ENCODE measurements at regions not wholly inside any gene's neighbourhood (a gene's known extent, or its start where the extent isn't known, plus 50 kb on each side); places are given as distances from the start of the nearest gene placed in this dataset.
A peak's percentile ranks its signal among the peaks of the same experiment; 100 is the strongest.

DNA sequence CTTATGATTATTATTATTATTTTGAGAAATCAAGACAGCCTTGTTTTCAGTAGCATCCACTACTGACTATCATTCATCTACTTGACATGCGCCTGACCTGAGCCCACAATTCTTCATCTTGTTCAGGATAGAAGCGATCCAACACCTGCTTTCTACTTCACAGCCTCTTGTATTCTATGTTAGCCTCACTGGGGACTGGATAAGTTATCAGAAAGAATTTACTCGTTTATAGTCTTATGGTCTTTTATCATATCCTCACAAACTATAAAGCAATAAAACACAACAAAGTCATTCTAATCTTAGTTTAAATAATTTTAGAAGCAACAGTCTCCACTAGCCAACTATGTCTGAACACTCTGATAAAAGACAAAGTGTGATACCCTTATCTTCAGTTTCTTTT, 436.0 kb upstream of the ARGLU1 start:
- Mint-ChIP-seq H3K4me1 (no peaks in the 10 kb centered on the region), H3K36me3 (no peaks in the 10 kb centered on the region), H3K27me3 (no peaks in the 10 kb centered on the region), H3K4me3 (no peak overlapping the region), H3K27ac (no peak overlapping the region), H3K9me3 (peaks cover 0 to 7% (median 0%) of the 10 kb centered on the region in 7 donors)
- ATAC-seq (ENCODE audit: low read depth in 2 of 2) = no peak
- no peak for DNase-seq

DNA sequence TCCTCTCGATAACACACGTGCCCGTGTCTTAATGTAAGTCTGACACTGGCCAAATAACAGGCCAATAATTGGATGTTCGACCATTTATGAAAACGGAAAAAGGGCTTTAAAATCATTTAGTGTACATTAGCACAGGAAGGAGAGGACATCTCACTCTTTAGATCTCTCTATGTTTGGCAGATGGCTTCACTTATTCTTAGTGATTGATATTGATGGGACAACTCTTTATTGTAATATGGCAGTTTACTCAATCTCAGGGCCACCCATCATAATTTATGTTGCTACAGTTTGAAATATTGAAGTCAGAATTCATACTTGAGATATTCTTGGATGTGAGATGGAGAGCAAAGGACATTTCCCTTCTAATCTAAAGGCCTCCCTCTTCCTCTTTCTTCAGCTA, 430.7 kb upstream of the ARGLU1 start:
- H3K36me3 Mint-ChIP-seq = no peaks in the 10 kb centered on the region
- no peak for DNase-seq
- no peak overlapping the region for H3K27ac Mint-ChIP-seq
- peaks cover 0 to 5% (median 0%) of the 10 kb centered on the region in 3 donors for H3K4me1 Mint-ChIP-seq
- no peak overlapping the region for H3K4me3 Mint-ChIP-seq
- peaks cover 0 to 10% (median 0%) of the 10 kb centered on the region in 7 donors for H3K9me3 Mint-ChIP-seq
- no peaks in the 10 kb centered on the region for H3K27me3 Mint-ChIP-seq
- ATAC-seq (ENCODE audit: low read depth in 2 of 2) = no peak

DNA sequence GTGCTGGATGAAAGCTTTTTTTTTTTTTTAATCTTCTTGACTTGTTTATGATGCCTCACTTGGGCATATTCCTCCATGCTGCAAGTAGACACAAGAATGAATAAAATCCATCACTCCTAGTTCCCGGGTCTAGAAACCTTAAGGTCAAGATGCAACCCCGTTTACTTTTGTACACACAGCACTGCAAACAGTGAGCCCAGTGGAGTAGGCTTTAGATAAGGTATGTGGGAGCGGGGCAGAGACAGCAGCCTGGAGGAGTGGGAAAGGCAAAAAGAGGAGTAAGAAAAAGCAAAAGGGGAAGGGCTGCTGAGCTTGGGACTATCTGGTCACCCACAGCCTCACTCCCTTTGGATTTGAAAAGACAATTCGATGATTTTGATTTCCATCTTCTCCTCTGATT, 429.8 kb upstream of the ARGLU1 start:
- Mint-ChIP-seq H3K36me3 (no peaks in the 10 kb centered on the region), H3K4me3 (no peak overlapping the region), H3K4me1 (peaks cover 0 to 5% (median 0%) of the 10 kb centered on the region in 3 donors), H3K27ac (no peak overlapping the region), H3K9me3 (peaks cover 0 to 10% (median 2%) of the 10 kb centered on the region in 7 donors), H3K27me3 (no peaks in the 10 kb centered on the region)
- no peak for DNase-seq
- ATAC-seq (ENCODE audit: low read depth in 2 of 2) = no peak

DNA sequence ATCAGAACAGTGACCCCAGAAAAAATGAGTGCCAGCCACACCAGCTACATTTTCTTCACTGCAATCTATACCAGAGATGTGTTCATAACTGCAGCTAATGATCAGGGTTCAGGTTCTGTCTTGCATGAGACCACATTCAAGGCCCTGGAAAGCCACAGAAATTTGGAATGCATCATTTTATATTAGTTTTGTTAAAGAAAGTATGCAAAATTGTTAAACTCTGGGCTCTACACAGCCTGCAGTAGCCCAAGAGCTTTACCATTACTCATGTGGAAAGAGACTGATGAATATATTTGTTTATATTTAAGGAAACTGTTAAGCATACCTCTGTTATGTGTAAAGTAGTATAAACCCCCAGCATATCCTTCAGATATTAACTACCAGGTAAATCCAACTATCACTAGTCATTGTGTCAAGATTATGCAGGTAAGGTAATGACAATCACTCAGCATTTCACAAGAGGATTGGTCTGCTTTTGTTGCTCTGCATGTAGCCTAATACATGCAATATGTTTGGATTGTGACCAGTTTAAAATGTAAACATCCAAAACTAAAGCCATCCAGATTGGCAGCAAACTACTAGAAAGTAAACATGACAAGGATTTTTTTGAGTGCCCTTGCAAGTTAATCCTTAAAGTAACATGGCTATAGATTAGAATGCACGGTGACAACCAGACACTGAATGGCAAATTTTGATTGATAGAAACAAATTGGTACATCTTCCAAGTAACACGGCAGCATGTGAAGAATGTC, 429.1 kb upstream of the ARGLU1 start:
- Mint-ChIP-seq H3K36me3 (no peaks in the 10 kb centered on the region), H3K27me3 (no peaks in the 10 kb centered on the region), H3K4me3 (peak overlapping the region in 1 of 8 donors; percentile 12), H3K4me1 (peaks cover 0 to 5% (median 0%) of the 10 kb centered on the region in 3 donors), H3K27ac (no peak overlapping the region), H3K9me3 (peaks cover 0 to 10% (median 2%) of the 10 kb centered on the region in 7 donors)
- no peak for DNase-seq
- ATAC-seq (ENCODE audit: low read depth in 2 of 2) = no peak

DNA sequence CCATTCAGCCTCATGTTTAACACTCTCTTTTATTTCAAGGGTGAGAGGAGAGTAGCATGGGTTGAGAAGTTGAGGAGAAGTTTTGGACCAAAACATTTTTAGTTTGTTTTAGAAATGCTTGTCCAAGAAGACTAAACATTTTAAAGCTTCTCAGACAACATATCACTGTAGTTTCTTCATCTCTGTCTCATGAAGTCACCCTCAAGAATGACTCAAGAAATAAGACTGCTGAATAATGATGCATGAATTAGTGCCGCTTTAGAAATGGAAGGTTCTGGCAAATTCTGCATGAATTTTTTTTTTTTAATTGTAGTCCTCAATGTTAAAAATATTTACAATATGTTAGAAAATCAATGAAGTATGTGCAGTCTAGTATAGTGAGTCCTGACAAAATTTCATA, 422.7 kb upstream of the ARGLU1 start:
- DNase-seq = no peak
- Mint-ChIP-seq H3K27ac (no peak overlapping the region), H3K36me3 (no peaks in the 10 kb centered on the region), H3K4me3 (no peak overlapping the region), H3K9me3 (peaks cover 0 to 8% (median 0%) of the 10 kb centered on the region in 7 donors), H3K27me3 (no peaks in the 10 kb centered on the region), H3K4me1 (peaks cover 0 to 8% (median 6%) of the 10 kb centered on the region in 3 donors)
- no peak for ATAC-seq (ENCODE audit: low read depth in 2 of 2)

DNA sequence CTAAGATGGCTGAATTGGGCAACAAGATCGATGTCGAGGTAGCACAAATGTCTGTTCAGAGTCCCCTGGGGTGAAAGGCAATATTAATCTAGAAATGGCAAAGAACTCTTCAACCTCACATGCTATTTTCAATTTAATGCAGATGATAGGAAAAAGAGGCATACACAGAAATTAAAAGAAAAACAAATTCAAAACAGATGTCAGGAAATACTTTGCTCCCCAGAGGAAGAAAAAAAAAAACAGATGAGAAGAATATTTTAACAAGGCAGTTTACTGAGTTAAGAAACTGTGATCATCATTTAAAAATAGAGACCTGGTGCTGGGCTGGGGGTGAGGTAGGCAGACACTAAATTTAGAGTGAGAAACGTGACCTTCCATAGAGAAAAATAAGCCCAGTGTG, 421.9 kb upstream of the ARGLU1 start:
- H3K4me1 Mint-ChIP-seq = peaks cover 0 to 8% (median 6%) of the 10 kb centered on the region in 3 donors
- no peak for ATAC-seq (ENCODE audit: low read depth in 2 of 2)
- H3K36me3 Mint-ChIP-seq = no peaks in the 10 kb centered on the region
- DNase-seq = no peak
- no peak overlapping the region for H3K27ac Mint-ChIP-seq
- peaks cover 0 to 8% (median 0%) of the 10 kb centered on the region in 7 donors for H3K9me3 Mint-ChIP-seq
- no peak overlapping the region for H3K4me3 Mint-ChIP-seq
- no peaks in the 10 kb centered on the region for H3K27me3 Mint-ChIP-seq

DNA sequence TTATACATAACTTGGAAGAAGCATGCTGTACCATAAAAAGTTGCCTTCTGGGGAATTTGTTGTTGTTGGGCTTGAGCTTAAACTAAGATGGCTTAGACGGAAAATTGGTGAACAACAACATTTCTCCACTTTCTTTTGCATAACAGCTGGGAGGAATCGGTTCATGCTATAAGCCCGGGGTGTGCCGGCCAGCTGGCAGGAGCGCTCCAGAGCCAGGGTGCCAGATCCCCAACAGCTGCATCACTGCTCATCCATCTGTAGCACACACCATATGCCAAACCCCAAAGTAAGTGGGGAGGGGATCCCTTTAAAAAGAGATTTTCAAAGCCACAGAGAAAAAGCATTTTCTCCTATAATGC, 419.5 kb upstream of the ARGLU1 start:
- no peak for ATAC-seq (ENCODE audit: low read depth in 2 of 2)
- no peak overlapping the region for H3K4me3 Mint-ChIP-seq
- H3K27me3 Mint-ChIP-seq = no peaks in the 10 kb centered on the region
- H3K36me3 Mint-ChIP-seq = no peaks in the 10 kb centered on the region
- H3K27ac Mint-ChIP-seq = no peak overlapping the region
- peaks cover 0 to 5% (median 0%) of the 10 kb centered on the region in 7 donors for H3K9me3 Mint-ChIP-seq
- DNase-seq = no peak
- peaks cover 0 to 8% (median 6%) of the 10 kb centered on the region in 3 donors for H3K4me1 Mint-ChIP-seq

DNA sequence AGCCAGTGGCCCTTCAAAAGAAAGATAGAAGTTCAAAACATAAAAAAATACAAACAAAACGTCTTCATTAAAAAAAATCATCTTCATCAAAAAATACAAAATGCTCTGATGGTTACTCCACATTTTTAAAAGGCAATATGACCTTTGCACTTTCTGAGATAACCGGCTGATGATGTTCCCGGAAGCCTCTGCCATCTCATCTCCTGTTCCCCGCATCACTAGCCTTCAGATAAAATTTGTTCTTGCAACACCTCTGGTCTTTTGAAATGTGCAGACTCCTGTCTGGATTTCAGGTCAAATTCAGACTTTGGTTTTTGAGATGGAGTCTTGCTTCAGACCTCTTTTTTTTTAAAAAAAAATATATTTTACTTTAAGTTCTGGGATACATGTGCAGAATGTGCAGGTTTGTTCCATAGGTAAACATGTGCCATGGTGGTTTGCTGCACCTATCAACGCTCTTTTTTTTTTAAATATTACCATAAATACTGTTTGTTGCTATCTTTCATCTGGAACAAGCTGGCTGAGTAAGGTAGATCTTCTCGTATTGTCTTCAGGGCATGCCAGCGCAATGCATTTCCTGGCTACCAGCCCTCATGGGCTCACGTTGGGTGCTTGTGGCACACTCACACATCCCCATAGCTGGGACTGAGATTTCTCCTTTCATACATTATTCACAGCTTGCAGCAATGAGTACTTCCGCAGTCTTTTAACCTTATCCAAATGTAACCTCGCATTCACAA, 418.9 kb upstream of the ARGLU1 start:
- Mint-ChIP-seq H3K27me3 (peaks cover 0 to under 1% (median 0%) of the 10 kb centered on the region in 3 donors), H3K4me1 (peaks cover 0 to 8% (median 6%) of the 10 kb centered on the region in 3 donors), H3K27ac (no peak overlapping the region), H3K4me3 (no peak overlapping the region), H3K9me3 (peaks cover 0 to 5% (median 0%) of the 10 kb centered on the region in 7 donors), H3K36me3 (no peaks in the 10 kb centered on the region)
- no peak for ATAC-seq (ENCODE audit: low read depth in 2 of 2)
- no peak for DNase-seq

DNA sequence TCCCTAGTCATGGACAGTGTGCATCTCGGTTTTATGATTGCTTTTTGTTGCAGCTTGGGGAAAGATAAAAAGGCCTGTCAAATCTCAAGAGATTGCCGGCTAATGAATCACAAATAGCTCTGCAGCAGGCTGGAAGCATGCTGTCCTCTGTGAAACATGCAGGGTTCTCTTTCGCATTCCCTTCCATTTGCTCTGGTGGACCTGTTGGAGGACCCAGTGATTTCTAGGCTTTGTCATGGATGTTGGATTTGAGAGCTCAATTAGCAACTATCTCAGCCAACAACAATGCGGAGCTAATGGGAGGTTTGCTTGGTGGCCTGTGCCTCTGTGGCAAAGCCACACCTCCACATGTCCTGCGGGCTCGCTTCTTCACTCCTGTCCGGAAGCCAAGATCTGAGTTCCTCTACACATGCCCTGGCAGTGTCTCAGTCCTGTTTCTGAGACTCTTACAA, 418.1 kb upstream of the ARGLU1 start:
- Mint-ChIP-seq H3K27me3 (peaks cover 0 to 4% (median 0%) of the 10 kb centered on the region in 3 donors), H3K4me3 (no peak overlapping the region), H3K9me3 (peaks cover 0 to 5% (median 0%) of the 10 kb centered on the region in 7 donors), H3K4me1 (peaks cover 0 to 8% (median 6%) of the 10 kb centered on the region in 3 donors), H3K36me3 (no peaks in the 10 kb centered on the region), H3K27ac (no peak overlapping the region)
- DNase-seq (no peak), ATAC-seq (ENCODE audit: low read depth in 2 of 2) (no peak)

DNA sequence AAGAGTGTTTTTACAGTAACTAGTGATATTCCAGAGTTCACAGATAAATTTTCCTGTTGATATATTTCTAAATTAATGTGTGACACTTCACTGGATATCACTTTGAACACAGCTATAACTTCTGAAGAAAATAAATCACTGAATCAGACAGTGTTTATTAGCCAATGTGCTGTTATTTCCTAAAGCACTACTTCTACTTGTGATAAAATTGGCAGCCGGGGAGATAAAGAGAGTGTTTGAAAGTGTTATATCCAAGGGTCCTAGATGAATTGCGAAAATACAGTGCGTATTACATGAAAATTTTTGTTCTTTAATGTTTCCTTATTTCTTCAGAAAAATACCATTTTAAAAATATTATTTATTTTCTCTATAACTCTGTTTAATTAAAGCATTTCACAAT, 417.5 kb upstream of the ARGLU1 start:
- Mint-ChIP-seq H3K4me3 (no peak overlapping the region), H3K27me3 (peaks cover 0 to 4% (median 0%) of the 10 kb centered on the region in 3 donors), H3K27ac (no peak overlapping the region), H3K4me1 (peaks cover 0 to 8% (median 6%) of the 10 kb centered on the region in 3 donors), H3K36me3 (no peaks in the 10 kb centered on the region), H3K9me3 (peaks cover 0 to 5% (median 0%) of the 10 kb centered on the region in 7 donors)
- DNase-seq (no peak), ATAC-seq (ENCODE audit: low read depth in 2 of 2) (no peak)

DNA sequence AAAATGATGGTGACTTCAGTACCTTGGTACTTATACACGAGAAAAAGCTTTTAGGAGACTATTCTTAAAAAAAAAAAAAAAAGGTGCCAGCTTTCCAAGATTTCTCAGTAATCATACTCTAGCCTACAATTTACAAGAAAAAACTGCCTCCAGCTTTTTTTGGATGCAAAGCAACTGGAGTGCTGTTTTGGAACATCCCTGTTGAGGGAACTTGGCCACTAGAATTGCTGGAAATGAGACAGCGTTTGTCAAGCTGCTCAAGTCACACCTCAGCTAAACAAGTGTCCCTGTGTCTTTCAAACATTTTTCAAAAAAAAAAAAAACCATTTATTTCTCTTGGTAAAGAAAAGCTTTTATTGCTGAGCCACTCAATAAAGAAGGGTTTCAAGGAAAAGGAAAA, 413.1 kb upstream of the ARGLU1 start:
- Mint-ChIP-seq H3K27ac (no peak overlapping the region), H3K9me3 (no peaks in the 10 kb centered on the region), H3K36me3 (no peaks in the 10 kb centered on the region), H3K4me3 (no peak overlapping the region), H3K27me3 (peaks cover 0 to 8% (median 0%) of the 10 kb centered on the region in 3 donors), H3K4me1 (no peaks in the 10 kb centered on the region)
- ATAC-seq (ENCODE audit: low read depth in 2 of 2) = no peak
- no peak for DNase-seq

DNA sequence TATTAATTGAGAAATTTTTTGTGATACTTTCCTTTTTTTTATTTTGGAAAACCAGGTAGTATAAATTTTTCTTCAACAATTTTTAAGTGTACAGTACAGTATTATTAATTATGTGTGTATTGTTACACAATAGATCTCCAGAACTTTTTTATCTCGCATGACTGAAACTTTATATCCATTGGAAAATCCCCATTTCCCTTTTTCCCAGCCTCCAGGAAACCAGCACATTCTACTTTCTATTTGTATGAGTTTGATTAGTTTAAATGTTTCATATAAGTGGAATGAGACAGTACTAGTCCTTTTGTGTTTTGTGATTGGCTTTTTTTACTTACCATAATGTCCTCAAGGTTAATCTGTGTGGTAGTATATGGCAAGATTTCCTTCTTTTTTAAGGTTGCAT, 399.5 kb upstream of the ARGLU1 start:
- no peaks in the 10 kb centered on the region for H3K4me1 Mint-ChIP-seq
- H3K27me3 Mint-ChIP-seq = peaks cover 0 to 10% (median 6%) of the 10 kb centered on the region in 3 donors
- no peak overlapping the region for H3K4me3 Mint-ChIP-seq
- no peaks in the 10 kb centered on the region for H3K36me3 Mint-ChIP-seq
- DNase-seq (no peak), ATAC-seq (ENCODE audit: low read depth in 2 of 2) (no peak)
- peaks cover 0 to 6% (median 0%) of the 10 kb centered on the region in 7 donors for H3K9me3 Mint-ChIP-seq
- H3K27ac Mint-ChIP-seq = no peak overlapping the region

DNA sequence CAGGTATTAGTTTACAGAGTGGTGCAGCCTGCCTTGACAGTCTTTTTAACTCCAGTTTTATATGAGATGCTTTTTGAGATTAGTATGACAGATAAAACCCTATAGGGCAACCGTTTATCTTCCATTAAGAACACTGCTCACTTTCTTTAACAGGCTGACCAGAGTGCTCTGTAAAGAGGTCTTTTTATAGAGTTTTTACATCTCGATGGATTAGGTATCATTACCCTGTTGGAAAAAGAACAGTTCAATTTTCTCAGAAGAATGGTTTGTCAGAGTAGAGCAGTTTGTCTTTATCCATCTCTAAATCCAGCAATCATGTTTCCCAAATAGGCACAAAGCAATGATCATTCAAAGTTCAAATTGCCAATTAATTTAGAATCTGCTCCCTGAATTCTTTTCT, 395.2 kb upstream of the ARGLU1 start:
- Mint-ChIP-seq H3K27ac (no peak overlapping the region), H3K4me3 (no peak overlapping the region), H3K9me3 (peaks cover 0 to under 1% (median 0%) of the 10 kb centered on the region in 7 donors), H3K4me1 (no peaks in the 10 kb centered on the region), H3K27me3 (peaks cover 0 to 5% (median 0%) of the 10 kb centered on the region in 3 donors), H3K36me3 (no peaks in the 10 kb centered on the region)
- ATAC-seq (ENCODE audit: low read depth in 2 of 2) = no peak
- DNase-seq = no peak

DNA sequence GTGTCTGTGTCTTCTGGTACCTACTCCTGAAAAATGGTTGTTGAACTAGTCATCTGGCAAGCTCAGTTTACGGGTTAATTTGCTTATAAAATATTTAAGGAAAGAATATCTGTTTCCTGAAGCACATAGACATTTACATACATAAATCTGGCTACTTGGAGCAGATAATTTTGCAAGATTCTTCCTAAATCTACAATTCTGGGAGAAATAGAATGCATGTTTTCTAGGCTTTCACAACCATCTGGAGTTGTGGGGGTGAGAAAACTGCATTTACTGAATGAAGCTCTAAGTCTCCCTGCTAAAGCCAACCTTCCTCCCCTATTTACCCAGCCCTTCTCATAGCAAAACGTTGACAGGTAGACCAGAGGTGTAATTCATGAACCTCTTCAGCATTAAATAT, 393.7 kb upstream of the ARGLU1 start:
- Mint-ChIP-seq H3K36me3 (no peaks in the 10 kb centered on the region), H3K4me1 (no peaks in the 10 kb centered on the region), H3K27ac (no peak overlapping the region), H3K27me3 (peaks cover 0 to 5% (median 0%) of the 10 kb centered on the region in 3 donors), H3K9me3 (no peaks in the 10 kb centered on the region), H3K4me3 (no peak overlapping the region)
- no peak for ATAC-seq (ENCODE audit: low read depth in 2 of 2)
- no peak for DNase-seq
